ENCODE measurements at regions not wholly inside any gene's neighbourhood (a gene's known extent, or its start where the extent isn't known, plus 50 kb on each side); places are given as distances from the start of the nearest gene placed in this dataset.

DNA sequence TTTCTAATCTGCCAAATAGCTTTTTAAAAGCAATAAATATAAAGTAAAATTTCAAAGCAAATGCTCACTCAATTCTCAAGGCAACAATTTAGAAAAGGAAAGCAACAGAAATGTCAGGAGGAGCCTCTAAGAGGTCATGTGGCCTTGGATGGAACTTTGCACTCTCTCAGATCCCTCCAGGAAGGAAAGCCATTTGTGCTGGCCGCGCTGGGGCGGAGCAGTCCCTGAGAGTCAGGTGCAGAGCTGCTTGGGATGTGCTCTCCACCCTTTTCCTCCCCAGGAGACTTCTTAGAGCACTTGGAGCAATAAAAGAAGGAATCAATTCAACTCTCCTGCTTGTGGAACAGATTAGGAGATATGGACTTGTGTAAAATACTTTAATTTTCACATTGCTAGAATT is 379.8 kb upstream of the LINC00305 start:
- TF ChIP-seq, protein P1, sequence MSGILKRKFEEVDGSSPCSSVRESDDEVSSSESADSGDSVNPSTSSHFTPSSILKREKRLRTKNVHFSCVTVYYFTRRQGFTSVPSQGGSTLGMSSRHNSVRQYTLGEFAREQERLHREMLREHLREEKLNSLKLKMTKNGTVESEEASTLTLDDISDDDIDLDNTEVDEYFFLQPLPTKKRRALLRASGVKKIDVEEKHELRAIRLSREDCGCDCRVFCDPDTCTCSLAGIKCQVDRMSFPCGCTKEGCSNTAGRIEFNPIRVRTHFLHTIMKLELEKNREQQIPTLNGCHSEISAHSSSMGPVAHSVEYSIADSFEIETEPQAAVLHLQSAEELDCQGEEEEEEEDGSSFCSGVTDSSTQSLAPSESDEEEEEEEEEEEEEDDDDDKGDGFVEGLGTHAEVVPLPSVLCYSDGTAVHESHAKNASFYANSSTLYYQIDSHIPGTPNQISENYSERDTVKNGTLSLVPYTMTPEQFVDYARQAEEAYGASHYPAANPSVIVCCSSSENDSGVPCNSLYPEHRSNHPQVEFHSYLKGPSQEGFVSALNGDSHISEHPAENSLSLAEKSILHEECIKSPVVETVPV (CRISPR knock-in tag; IDR thresholded peaks at IDR 0.05) = no peak
- TF ChIP-seq ZNF70 (CRISPR knock-in tag; IDR thresholded peaks at IDR 0.05) = no peak
- TF ChIP-seq RARB (CRISPR knock-in tag; IDR thresholded peaks at IDR 0.05) = no peak
- TF ChIP-seq ZFP3 (CRISPR knock-in tag; IDR thresholded peaks at IDR 0.05) = no peak
- TF ChIP-seq PPARA (CRISPR knock-in tag; IDR thresholded peaks at IDR 0.05; ENCODE audit: borderline replicate concordance) = no peak
- TF ChIP-seq, protein P2, sequence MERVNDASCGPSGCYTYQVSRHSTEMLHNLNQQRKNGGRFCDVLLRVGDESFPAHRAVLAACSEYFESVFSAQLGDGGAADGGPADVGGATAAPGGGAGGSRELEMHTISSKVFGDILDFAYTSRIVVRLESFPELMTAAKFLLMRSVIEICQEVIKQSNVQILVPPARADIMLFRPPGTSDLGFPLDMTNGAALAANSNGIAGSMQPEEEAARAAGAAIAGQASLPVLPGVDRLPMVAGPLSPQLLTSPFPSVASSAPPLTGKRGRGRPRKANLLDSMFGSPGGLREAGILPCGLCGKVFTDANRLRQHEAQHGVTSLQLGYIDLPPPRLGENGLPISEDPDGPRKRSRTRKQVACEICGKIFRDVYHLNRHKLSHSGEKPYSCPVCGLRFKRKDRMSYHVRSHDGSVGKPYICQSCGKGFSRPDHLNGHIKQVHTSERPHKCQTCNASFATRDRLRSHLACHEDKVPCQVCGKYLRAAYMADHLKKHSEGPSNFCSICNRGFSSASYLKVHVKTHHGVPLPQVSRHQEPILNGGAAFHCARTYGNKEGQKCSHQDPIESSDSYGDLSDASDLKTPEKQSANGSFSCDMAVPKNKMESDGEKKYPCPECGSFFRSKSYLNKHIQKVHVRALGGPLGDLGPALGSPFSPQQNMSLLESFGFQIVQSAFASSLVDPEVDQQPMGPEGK (CRISPR knock-in tag; IDR thresholded peaks at IDR 0.05; ENCODE audit: borderline replicate concordance) = no peak
- no peak for TF ChIP-seq ZNF565 (CRISPR knock-in tag; conservative IDR thresholded peaks at IDR 0.05; ENCODE audit: low read depth)
- no peak for TF ChIP-seq SNAI2 (CRISPR knock-in tag; IDR thresholded peaks at IDR 0.05)
